ENCODE measurements at regions not wholly inside any gene's neighbourhood (a gene's known extent, or its start where the extent isn't known, plus 50 kb on each side); places are given as distances from the start of the nearest gene placed in this dataset.
"Not testable (repeated sequence)": the region's sequence is repeated elsewhere in the genome, so short reads cannot be mapped to it uniquely, and the experiment has no call there.

DNA sequence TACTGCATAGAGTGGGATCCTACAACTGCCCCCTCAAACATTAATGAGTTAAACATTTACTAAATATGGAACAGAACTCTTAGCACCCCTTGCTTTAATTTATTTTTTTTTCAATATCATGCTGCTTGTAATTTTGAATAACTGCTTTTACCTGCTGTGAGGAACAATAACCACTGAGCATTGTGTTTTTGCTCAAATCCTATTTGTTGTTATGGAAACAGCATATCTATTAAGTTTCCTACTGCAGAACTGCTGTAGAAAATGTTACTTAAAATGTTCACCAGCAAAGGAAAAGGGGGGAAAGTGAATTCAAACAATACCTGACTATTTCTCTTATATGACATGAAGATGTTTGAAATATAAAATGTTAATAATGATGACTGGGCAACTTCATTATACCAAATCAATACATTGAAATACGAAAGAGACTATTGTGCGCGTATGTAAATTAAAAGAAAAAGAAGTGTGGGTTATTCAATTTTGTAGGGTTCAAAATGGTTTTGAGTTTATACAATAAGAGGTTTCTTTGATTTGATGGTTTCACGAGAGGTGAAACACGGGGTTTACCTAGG is 1043.8 kb upstream of the NUDT12 start:
- no peak for DNase-seq

DNA sequence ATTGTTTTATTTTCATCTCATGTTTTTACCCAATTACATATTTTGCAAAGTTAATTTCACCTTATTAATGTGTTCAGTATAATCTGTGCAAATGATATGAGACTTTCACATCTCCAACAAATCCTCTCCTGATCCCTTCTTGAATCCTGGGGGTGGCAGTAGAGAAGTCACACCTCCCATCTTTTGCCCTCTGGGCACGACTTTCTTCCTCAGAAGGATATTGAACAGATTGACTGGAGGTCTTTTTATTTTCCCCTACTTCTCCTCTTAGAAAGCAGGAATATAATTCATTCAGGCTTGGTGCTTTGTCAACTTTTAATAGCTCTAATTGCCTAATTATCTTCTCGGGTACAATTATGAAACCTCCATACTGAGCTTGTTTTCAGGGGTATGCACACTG is 1037.1 kb upstream of the NUDT12 start:
- DNase-seq = no peak

- no peak for DNase-seq
These were observed 1035.7 kb upstream of the NUDT12 start for GRCh38 chr5:104598285-104598684.

DNA sequence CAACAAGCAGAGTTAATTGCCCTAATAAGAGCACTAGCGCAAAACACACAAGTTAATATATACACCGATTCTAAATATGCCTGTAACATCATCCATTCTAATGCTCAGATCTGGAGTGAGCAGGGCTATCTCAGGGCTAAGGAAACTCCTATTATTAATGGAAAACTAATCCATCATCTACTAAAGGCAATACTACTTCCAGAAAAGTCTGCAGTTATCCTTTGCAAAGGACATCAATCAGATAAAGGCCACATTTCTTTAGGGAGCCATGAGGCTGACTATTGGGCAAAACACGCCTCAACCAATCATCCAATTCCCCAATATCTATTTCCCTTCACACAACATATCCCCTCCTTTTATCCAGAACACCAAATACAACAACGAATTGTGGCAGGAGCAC is 1032.3 kb upstream of the NUDT12 start:
- no peak for DNase-seq

GRCh38 chr5:104576677-104577076 is 1014.1 kb upstream of the NUDT12 start:
- DNase-seq = no peak

- no peak for DNase-seq
These were observed 1011.5 kb upstream of the NUDT12 start for GRCh38 chr5:104573949-104574709.

DNA sequence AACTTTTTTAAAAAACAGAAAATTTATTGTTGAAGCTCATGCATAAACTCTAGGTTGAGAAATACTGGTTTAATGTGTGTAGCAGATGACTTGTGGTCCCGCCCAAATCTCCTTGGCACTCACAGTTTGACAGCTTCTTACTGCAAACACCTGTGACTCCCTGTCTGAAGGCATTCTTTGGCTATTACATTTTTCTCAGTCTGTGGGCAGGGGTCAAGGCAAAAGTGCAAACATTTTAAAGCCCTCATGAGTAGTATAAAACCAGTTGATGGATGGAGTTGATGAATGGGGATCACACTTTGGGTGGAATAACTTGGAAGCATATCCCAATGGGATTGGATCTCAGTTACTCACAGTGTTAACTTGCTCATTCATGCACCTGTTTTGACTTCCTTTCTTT is 1007.0 kb upstream of the NUDT12 start:
- DNase-seq = no peak

DNA sequence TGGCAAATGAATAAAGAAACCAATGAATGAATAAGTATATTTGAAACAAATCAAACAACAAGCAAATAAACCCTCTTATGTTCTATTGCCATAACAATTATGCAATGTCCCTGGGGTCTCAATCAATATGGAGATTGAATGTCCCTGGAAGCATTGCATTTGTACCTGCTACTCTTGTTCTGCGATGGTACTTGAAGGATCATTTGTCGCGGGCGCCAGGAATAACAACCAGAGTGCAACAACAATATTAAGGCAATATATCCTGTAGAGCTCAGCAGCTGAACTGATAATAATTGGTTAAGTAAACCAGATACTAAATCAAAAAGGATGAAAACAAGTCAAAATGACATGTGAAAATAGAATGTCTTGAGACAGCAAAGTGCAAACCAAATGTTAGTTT is 1001.9 kb upstream of the NUDT12 start:
- no peak for DNase-seq

DNA sequence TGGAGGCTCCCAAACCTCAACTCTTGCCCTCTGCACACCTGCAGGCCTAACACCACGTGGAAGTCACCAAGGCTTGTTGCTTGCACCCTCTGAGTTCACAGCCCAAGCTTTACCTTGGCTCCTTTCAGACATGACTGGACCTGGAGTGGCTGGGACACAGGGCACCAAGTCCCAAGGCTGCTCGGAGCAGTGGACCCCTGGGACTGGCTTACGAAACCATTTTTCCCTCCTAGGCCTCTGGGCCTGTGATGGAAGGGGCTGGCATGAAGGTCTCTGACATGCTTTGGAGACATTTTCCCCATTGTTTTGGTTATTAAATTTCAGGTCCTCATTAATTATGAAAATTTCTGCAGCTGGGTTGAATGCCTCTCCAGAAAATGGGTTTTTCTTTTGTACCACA is 994.4 kb upstream of the NUDT12 start:
- no peak for DNase-seq

DNA sequence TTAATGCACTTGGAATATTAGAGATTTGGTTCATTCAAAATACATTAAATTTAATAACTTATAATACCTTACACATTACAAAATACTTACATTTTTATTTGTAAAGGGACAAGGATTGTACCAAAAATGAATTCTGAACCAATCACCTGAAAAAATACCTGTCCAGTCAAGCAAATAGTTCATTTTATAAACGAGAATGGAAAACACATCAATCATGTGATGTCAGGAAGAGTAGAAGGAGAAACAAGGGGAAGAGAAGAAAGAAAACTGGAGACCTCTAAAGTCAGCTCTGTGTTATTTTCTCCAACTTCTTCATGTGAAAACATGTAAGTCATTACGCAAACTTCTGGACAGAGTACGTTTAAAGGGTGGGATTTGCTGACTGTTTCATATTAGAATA is 989.0 kb upstream of the NUDT12 start:
- no peak for DNase-seq

DNA sequence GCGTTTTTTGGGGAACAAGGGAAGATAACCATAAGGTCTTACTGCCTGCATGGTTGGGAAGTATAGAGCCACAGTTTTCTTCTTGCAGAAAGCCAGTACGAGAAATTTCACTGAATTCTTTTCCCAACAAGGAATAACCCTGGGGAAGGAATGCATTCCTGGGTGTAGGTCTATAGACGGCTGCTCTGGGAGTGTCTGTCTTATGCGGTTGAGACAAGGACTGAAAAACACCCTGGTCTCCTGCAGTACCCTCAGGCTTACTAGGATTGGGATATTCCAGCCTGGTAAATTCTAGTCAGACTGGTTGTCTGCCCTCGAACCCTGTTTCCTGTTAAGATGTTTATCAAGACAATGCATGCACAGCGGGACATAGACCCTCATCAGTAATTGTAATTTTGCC is 984.3 kb upstream of the NUDT12 start:
- not testable (repeated sequence) for DNase-seq

DNA sequence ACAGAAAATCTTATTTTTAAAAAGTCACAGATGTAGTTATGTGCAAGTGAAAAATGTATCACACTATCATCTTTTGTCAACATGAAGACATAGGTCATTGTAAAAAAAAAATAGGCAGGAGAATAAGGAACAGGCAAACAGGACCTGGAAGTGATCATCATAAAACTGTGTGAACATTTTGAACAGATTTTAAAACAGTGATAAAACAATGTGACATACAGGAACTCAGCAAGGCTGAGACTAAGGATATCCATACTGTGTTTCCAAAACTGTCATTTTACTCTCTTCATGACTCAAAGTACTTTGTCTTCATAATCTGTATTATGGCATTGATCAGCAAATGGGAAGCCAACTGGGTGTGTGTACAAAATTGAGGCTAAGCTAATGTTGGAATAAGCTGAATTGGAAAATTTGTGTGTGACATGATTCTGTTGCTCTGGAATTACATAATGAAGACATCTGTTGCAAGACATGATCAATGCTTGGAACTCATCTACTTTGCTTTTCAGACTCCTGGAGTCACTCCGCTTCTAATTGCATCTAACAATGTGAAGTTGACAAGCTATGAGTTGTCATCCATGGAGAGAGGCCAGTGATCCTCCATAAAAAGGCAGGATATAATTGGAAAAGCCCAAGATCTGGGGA is 978.7 kb upstream of the NUDT12 start:
- peak; percentile 24 for DNase-seq

- DNase-seq = peak; percentile 53
These were observed 977.9 kb upstream of the NUDT12 start for GRCh38 chr5:104540448-104540847.

GRCh38 chr5:104539618-104540350 is 977.2 kb upstream of the NUDT12 start:
- no peak for DNase-seq

DNA sequence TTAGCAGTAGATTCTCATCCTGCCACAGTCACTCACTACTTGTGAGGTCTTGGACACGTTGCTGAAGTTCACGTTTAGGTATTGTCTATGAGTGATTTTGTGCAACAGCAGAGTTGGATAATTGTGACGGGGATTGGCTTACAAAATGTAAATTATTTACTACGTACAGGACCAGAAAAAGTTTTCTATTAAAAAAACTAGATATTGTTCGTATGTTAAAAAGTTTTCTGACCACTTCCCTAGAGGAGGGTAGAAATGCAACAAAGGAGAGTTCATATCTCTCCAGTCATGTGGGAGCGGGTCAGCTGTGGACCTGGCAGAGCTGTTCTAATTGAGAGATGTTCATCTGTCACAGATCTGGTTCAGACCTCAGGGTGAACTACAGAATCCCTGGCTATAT is 976.1 kb upstream of the NUDT12 start:
- DNase-seq = no peak

DNA sequence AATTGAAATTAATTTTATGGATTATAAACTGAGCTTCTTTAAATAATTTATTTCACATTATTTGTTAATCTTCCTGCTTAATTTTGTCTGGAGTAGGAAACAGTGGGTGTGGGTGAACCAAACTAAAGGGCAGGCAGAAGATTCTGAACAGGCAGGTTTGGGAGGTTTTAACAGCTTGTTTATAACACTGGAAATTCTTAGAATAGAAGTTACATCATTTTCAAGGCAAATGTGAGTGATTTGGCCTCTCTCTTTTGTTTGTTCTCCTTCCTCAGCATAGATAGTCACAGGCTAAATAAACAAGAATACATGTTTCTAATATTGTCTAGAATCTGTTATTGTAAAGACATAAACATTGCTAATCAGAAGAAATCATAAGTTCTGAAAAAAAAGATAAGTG is 970.9 kb upstream of the NUDT12 start:
- no peak for DNase-seq

DNA sequence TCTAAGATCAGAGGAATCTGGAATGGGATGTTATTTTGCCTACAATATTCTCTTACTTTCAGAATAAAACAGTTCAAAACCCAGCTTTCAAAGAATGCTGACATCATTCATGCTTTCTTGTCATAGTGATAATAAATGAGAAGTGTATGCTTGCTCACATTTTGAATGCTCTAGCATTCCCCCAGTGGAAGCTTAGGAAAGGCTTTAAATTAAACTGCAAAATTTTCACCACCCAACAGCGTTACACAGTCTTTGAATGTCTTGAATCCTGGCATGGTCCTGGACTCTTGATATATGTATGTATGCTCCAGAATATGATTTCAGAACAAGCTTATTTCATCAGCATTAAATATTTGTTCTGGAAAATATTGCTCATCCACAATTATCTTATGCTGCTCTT is 964.3 kb upstream of the NUDT12 start:
- DNase-seq = no peak

- DNase-seq = no peak
These were observed 951.1 kb upstream of the NUDT12 start for GRCh38 chr5:104513640-104514072.

GRCh38 chr5:104513121-104513602 is 950.6 kb upstream of the NUDT12 start:
- DNase-seq = no peak

DNA sequence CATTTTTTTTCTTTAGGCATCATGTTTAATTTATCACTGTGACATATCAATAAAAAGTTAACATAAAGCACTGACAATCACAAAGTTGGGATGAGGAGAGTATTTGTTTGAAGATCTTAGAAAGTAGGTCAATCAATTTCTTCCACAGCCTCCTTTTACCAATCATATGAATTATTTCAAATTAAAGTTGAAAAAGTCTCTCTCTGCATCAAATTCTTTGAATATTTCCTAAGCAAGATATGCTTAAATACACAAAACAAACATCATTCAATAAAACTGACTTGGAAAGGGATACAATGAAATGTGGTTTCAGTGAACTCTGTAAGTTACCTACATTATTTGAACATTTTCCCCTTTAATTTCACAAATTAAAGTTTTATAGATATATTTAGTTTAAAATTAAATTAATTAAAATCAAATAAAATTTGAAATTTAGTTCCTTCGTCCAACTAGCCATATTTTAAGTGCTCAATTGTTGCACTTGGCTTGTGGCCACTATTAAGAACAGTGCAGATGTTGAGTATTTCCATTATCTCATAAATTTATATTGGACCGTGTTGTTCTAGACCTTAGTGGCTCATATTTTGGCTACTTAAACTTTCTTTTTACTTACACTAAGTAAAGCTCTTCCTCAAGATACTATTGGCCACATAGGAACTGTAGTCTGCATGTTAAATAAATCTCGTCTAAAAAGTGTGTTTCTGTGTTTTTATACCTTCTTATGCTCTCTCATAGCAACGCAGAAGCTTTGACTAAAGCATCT is 949.7 kb upstream of the NUDT12 start:
- no peak for DNase-seq

DNA sequence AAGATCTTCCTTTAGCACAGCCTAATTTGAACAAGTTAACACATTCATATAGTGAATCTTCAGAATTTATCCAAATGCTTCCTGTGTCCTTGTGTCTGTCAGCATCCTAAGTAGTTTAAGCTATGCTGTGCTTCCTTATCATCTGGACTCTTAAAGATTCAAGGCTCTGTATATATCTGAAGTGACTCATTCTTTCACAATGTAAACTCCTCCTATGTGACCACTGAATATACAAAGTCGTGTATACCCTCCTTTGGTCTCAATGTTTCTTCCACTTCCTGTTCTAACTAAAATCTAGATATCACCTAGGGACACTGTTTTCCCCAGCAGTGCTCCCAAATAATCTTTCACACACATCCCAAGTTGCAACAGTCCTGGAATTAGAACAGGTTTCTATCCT is 935.7 kb upstream of the NUDT12 start:
- DNase-seq = no peak

- no peak for DNase-seq
These were observed 931.5 kb upstream of the NUDT12 start for GRCh38 chr5:104494083-104494482.

DNA sequence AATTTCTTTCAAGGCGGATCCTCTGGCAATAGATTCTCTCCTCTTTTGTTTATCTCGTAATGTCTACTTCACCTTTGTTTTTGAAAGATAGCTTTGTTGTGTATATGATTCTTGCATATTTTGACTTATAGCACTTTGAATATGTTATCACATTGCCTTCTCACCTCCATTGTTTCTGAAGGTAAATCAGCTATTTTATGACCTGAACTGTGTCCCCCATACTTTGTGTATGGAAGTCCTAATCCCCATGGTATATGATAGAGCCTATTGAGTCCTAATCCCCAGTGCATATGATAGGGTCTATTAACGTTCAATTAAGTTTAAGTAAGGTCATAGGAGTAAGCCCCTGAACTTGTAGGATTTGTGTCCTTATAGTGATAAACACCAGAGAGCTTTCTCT is 910.2 kb upstream of the NUDT12 start:
- no peak for DNase-seq
